H1 (cell line): ENCODE measurements at regions not wholly inside any gene's neighbourhood (a gene's known extent, or its start where the extent isn't known, plus 50 kb on each side); places are given as distances from the start of the nearest gene placed in this dataset.

Experiments used
- CTCF ChIA-PET: fragments of 300-600 bp; sonication (Branson Sonifier 250); formaldehyde crosslinking; loops from one replicate; lab custom pipeline; 2021; ENCODE audit not compliant: partially characterized antibody; lab: Charles Lee
- POLR2A ChIA-PET: fragments of 300-600 bp; sonication (Branson Sonifier 250); formaldehyde crosslinking; loops from one replicate; lab custom pipeline; 2021; ENCODE audit warnings: inconsistent platforms; ENCODE audit not compliant: partially characterized antibody; lab: Charles Lee
- DNase-seq, 2 experiments: peaks; one replicate each; pipeline versions ENCODE4 v3.0.0 to v3.0.0-alpha.2; 2010 to 2022; ENCODE audit warnings: low spot score in 2 of 2, low read depth in 1 of 2, mixed read lengths in 1 of 2
- FAIRE-seq: peaks from 2 replicates; lab custom pipeline; 2011; peaks lifted over from hg19 to GRCh38; lab: Jason Lieb, UNC
- H2AFZ ChIP-seq: 2 replicates; pipeline ENCODE4 v1.8.1; 2012; ENCODE audit warnings: low read length, inconsistent platforms
- H2AK5ac ChIP-seq: 2 replicates; pipeline ENCODE4 v1.6.1; 2013; ENCODE audit warnings: low read depth, low read length
- H2BK120ac ChIP-seq: replicated peaks from 2 replicates; pipeline ENCODE3; 2013; ENCODE audit warnings: low read depth, low read length, inconsistent platforms
- H2BK12ac ChIP-seq: 2 replicates; pipeline ENCODE4 v1.6.1; 2013; ENCODE audit warnings: low read depth, low read length
- H2BK15ac ChIP-seq: 2 replicates; pipeline ENCODE4 v1.6.1; 2013; ENCODE audit warnings: low read length
- H2BK20ac ChIP-seq: 2 replicates; pipeline ENCODE4 v1.6.1; 2013; ENCODE audit warnings: low read length
- H2BK5ac ChIP-seq: 2 replicates; pipeline ENCODE4 v1.6.1; 2013; ENCODE audit warnings: low read depth, low read length
- H3K14ac ChIP-seq: 2 replicates; pipeline ENCODE4 v1.6.1; 2013; ENCODE audit warnings: inconsistent platforms; ENCODE audit not compliant: insufficient read length
- H3K18ac ChIP-seq: 2 replicates; pipeline ENCODE4 v1.6.1; 2013; ENCODE audit warnings: low read length; ENCODE audit errors: extremely low read depth
- H3K23ac ChIP-seq: 2 replicates; pipeline ENCODE4 v1.6.1; 2013; ENCODE audit warnings: inconsistent platforms; ENCODE audit not compliant: insufficient read length
- H3K23me2 ChIP-seq: 2 replicates; pipeline ENCODE4 v1.6.1; 2013; ENCODE audit warnings: low read depth, low read length
- H3K27ac ChIP-seq: 2 replicates; pipeline ENCODE4 v1.6.1; 2011; ENCODE audit warnings: low read depth, low read length, inconsistent platforms
- H3K27me3 ChIP-seq, 4 experiments: replicated peaks in 1 of 4; 1 replicate in 1 of 4; 2 replicates in 3 of 4; pipeline versions ENCODE4 v1.6.1 to v1.8.1; 2011 to 2013; ENCODE audit warnings: low read length in 3 of 4, mild to moderate bottlenecking in 3 of 4, inconsistent platforms in 2 of 4, mixed read lengths in 2 of 4, moderate library complexity in 1 of 4; ENCODE audit not compliant: control insufficient read depth in 3 of 4, insufficient read depth in 3 of 4; ENCODE audit errors: extremely low read depth in 1 of 4
- H3K36me3 ChIP-seq, 4 experiments: 2 replicates each; pipeline versions ENCODE4 v1.6.1 to v1.8.1; 2011 to 2013; ENCODE audit warnings: mild to moderate bottlenecking in 4 of 4, low read length in 3 of 4, moderate library complexity in 2 of 4, control low read depth in 1 of 4, inconsistent platforms in 1 of 4; ENCODE audit not compliant: insufficient read depth in 4 of 4, control insufficient read depth in 2 of 4
- H3K4ac ChIP-seq: replicated peaks from 2 replicates; pipeline ENCODE3; 2013; ENCODE audit warnings: low read length, low read depth, mixed read lengths, inconsistent platforms; ENCODE audit not compliant: insufficient read length
- H3K4me1 ChIP-seq, 4 experiments: replicated peaks in 1 of 4; 1 replicate in 1 of 4; 2 replicates in 3 of 4; pipeline versions ENCODE4 v1.6.1 to v1.8.1; 2011 to 2013; ENCODE audit warnings: low read length in 3 of 4, inconsistent platforms in 2 of 4, mixed read lengths in 1 of 4; ENCODE audit not compliant: insufficient read depth in 4 of 4, control insufficient read depth in 3 of 4
- H3K4me2 ChIP-seq, 2 experiments: 2 replicates each; pipeline versions ENCODE4 v1.6.1 to v1.8.1; 2011 to 2013; ENCODE audit warnings: low read depth in 2 of 2, low read length in 2 of 2, control low read depth in 1 of 2, inconsistent platforms in 1 of 2, mild to moderate bottlenecking in 1 of 2; ENCODE audit not compliant: insufficient read depth in 1 of 2
- H3K4me3 ChIP-seq, 4 experiments: fragments of 200-600, 300-600 bp in 1 of 4; sonication (generic), shearing (Covaris generic), sonication (Bioruptor Twin) in 1 of 4; 2 replicates each; pipeline versions ENCODE4 v1.5.1 to v1.8.1; 2011 to 2016; ENCODE audit warnings: low read length in 4 of 4, low read depth in 3 of 4, control low read depth in 2 of 4, inconsistent platforms in 2 of 4, mild to moderate bottlenecking in 2 of 4, mixed read lengths in 1 of 4, moderate library complexity in 1 of 4; ENCODE audit not compliant: insufficient read depth in 2 of 4; ENCODE audit errors: extremely low read depth in 1 of 4
- H3K56ac ChIP-seq: replicated peaks from 2 replicates; pipeline ENCODE3; 2013; ENCODE audit warnings: low read depth, mild to moderate bottlenecking, mixed read lengths, low read length, inconsistent platforms; ENCODE audit not compliant: insufficient read length
- H3K79me1 ChIP-seq: 2 replicates; pipeline ENCODE4 v1.6.1; 2013; ENCODE audit warnings: low read depth, low read length, control low read depth
- H3K79me2 ChIP-seq, 2 experiments: 2 replicates each; pipeline versions ENCODE4 v1.6.1 to v1.8.1; 2012 to 2013; ENCODE audit warnings: low read length in 2 of 2, mild to moderate bottlenecking in 2 of 2, inconsistent platforms in 1 of 2; ENCODE audit not compliant: insufficient read depth in 2 of 2, control insufficient read depth in 1 of 2
- H3K9ac ChIP-seq, 4 experiments: replicated peaks in 1 of 4; 1 replicate in 1 of 4; 2 replicates in 3 of 4; pipeline versions ENCODE4 v1.6.1 to v1.8.1; 2011 to 2013; ENCODE audit warnings: low read depth in 3 of 4, low read length in 3 of 4, control low read depth in 2 of 4, mild to moderate bottlenecking in 2 of 4, moderate library complexity in 2 of 4, inconsistent platforms in 1 of 4; ENCODE audit errors: extremely low read depth in 1 of 4
- H3K9me3 ChIP-seq, 2 experiments: 2 replicates each; pipeline versions ENCODE4 v1.6.1 to v1.8.1; 2012 to 2013; ENCODE audit warnings: mild to moderate bottlenecking in 2 of 2, moderate library complexity in 2 of 2, control low read depth in 1 of 2, inconsistent platforms in 1 of 2, low read depth in 1 of 2, low read length in 1 of 2, mixed read lengths in 1 of 2; ENCODE audit not compliant: insufficient read depth in 2 of 2
- H4K20me1 ChIP-seq, 2 experiments: replicated peaks in 1 of 2; 2 replicates each; pipeline versions ENCODE3 to v1.8.1; 2011 to 2013; ENCODE audit warnings: inconsistent platforms in 2 of 2, low read length in 2 of 2, mild to moderate bottlenecking in 1 of 2; ENCODE audit not compliant: insufficient read depth in 2 of 2, control insufficient read depth in 1 of 2
- H4K5ac ChIP-seq: 2 replicates; pipeline ENCODE4 v1.6.1; 2013; ENCODE audit warnings: low read length, low read depth, mixed read lengths, inconsistent platforms; ENCODE audit not compliant: insufficient read length
- H4K8ac ChIP-seq: 2 replicates; pipeline ENCODE4 v1.8.0; 2013; ENCODE audit warnings: mild to moderate bottlenecking, moderate library complexity, low read length, inconsistent platforms; ENCODE audit not compliant: insufficient read depth; ENCODE audit errors: extremely low read depth
- H4K91ac ChIP-seq: replicated peaks from 2 replicates; pipeline ENCODE3; 2013; ENCODE audit warnings: low read length, mixed read lengths, inconsistent platforms; ENCODE audit not compliant: insufficient read length
- BCL11A ChIP-seq, 2 experiments: IDR thresholded peaks; one replicate each; pipeline ENCODE4 v1.6.1; 2011; ENCODE audit warnings: low read depth in 2 of 2, low read length in 2 of 2, mild to moderate bottlenecking in 2 of 2
- CHD1 ChIP-seq: IDR thresholded peaks from 2 replicates; pipeline ENCODE4 v1.6.1; 2012; ENCODE audit warnings: low read depth, low read length, improper control_type of control experiment
- CREB1 ChIP-seq: IDR thresholded peaks from 2 replicates; pipeline ENCODE4 v1.6.1; 2012; ENCODE audit warnings: inconsistent platforms
- EGR1 ChIP-seq: IDR thresholded peaks from 2 replicates; pipeline ENCODE4 v1.6.1; 2011; ENCODE audit warnings: low read depth, low read length, borderline replicate concordance
- HDAC2 ChIP-seq, 2 experiments: fragments of 300-600 bp in 1 of 2; sonication (generic) in 1 of 2; IDR thresholded peaks; 2 replicates each; pipeline ENCODE4 v1.6.1; 2011 to 2012; ENCODE audit warnings: low read depth in 2 of 2, low read length in 2 of 2, mild to moderate bottlenecking in 2 of 2, moderate library complexity in 2 of 2, borderline replicate concordance in 1 of 2, inconsistent platforms in 1 of 2
- KDM1A ChIP-seq: fragments of 200-600, 300-600 bp; sonication (generic); IDR thresholded peaks from 2 replicates; pipeline ENCODE4 v1.7.1; 2016; ENCODE audit warnings: mild to moderate bottlenecking, low read length, borderline replicate concordance
- MAX ChIP-seq: IDR thresholded peaks from 2 replicates; pipeline ENCODE4 v1.6.1; 2012; ENCODE audit warnings: inconsistent platforms
- NANOG ChIP-seq: IDR thresholded peaks from 2 replicates; pipeline ENCODE4 v1.6.1; 2011; ENCODE audit warnings: low read length, low read depth, mild to moderate bottlenecking, inconsistent platforms; ENCODE audit not compliant: insufficient read depth, poor library complexity, severe bottlenecking
- POLR2A ChIP-seq, 2 experiments: IDR thresholded peaks; 1 replicate in 1 of 2; 2 replicates in 1 of 2; pipeline ENCODE4 v1.6.1; 2011; ENCODE audit warnings: low read depth in 2 of 2, low read length in 2 of 2, mild to moderate bottlenecking in 2 of 2; ENCODE audit errors: control extremely low read depth in 1 of 2
- SIX5 ChIP-seq: IDR thresholded peaks from 2 replicates; pipeline ENCODE4 v1.6.1; 2011; ENCODE audit warnings: mild to moderate bottlenecking, low read depth, low read length
- SP1 ChIP-seq: IDR thresholded peaks from 2 replicates; pipeline ENCODE4 v1.6.1; 2011; ENCODE audit warnings: low read depth, low read length
- TAF1 ChIP-seq: IDR thresholded peaks from 2 replicates; pipeline ENCODE4 v1.6.1; 2011; ENCODE audit warnings: mild to moderate bottlenecking, low read depth, low read length
- WGBS, 2 experiments: shearing (Covaris generic) in 1 of 2; methylation state at CpG; one replicate each; pipeline versions ENCODE4 v1.1.6 to v1.1.7; 2013 to 2015; ENCODE audit warnings: low lambda C conversion rate in 2 of 2, mixed read lengths in 2 of 2, inconsistent platforms in 1 of 2, low coverage in 1 of 2, missing lambda C conversion rate in 1 of 2; ENCODE audit not compliant: insufficient replicate concordance in 2 of 2, insufficient coverage in 1 of 2, insufficient read length in 1 of 2; ENCODE audit errors: extremely low coverage in 1 of 2, missing lambda C conversion rate in 1 of 2; 5-methylcytosine and 5-hydroxymethylcytosine counted together

GRCh38 chr22:48545987-48546386 is 1281.7 kb downstream of the BRD1 start:
- DNase-seq: no peak
- H3K4ac ChIP-seq: no peak overlapping the region
- peaks cover 0 to 31% of the 10 kb centered on the region in 2 experiments for H4K20me1 ChIP-seq
- H3K4me3 ChIP-seq: no peak overlapping the region
- H4K91ac ChIP-seq: no peak overlapping the region
- ChIA-PET CTCF (interaction anchor here (1.2 to 2.2 kb wide), 2 partner anchors 8 to 53 kb away, joined by 3 to 5 read pairs; no protein-coding TSS in a partner anchor), POLR2A (no interaction called here)
- H3K18ac ChIP-seq: no peak overlapping the region
- H2AFZ ChIP-seq: no peak overlapping the region
- H3K23me2 ChIP-seq: peaks cover 10% of the 10 kb centered on the region; the same call in 1 of the 2 replicates
- no peaks in the 10 kb centered on the region for H3K9me3 ChIP-seq
- no peak overlapping the region for H3K56ac ChIP-seq
- H3K4me2 ChIP-seq: no peak overlapping the region
- H2AK5ac ChIP-seq: no peak overlapping the region
- no peak overlapping the region for H3K23ac ChIP-seq
- FAIRE-seq: no peak
- H3K9ac ChIP-seq: no peak overlapping the region
- H3K27ac ChIP-seq: no peak overlapping the region
- no peak for TF ChIP-seq CHD1
- no peak for TF ChIP-seq EGR1
- no peak for TF ChIP-seq CREB1
- TF ChIP-seq BCL11A (IDR thresholded peaks at IDR 0.05; ENCODE audit: low read depth in 2 of 2, low read length in 2 of 2): no peak
- no peak for TF ChIP-seq NANOG
- no peak for TF ChIP-seq HDAC2 (IDR thresholded peaks at IDR 0.05; ENCODE audit: borderline replicate concordance in 1 of 2, low read depth in 2 of 2, low read length in 2 of 2)
- TF ChIP-seq MAX: no peak
- TF ChIP-seq SIX5: no peak
- TF ChIP-seq POLR2A (IDR thresholded peaks at IDR 0.05; ENCODE audit: control extremely low read depth in 1 of 2, low read depth in 2 of 2, low read length in 2 of 2): no peak
- TF ChIP-seq TAF1: no peak
- TF ChIP-seq KDM1A: no peak
- TF ChIP-seq SP1: no peak
- H4K8ac ChIP-seq: 0 out of 2 replicates have a peak overlapping the region, but pooled peaks have one; percentile 35
- no peaks in the 10 kb centered on the region; a peak in 1 of 7 replicates for H3K27me3 ChIP-seq
- H3K4me1 ChIP-seq: 0 out of 7 replicates have a peak, but pooled peaks cover 0 to 2% (median 0%) of the 10 kb centered on the region in 4 experiments
- no peak overlapping the region for H3K14ac ChIP-seq
- WGBS, 2 experiments: 89% methylated on average over 15 of the region's 18 CpGs; no CpG with 5 or more reads in 1 of the 2 experiments
- H2BK12ac ChIP-seq: no peak overlapping the region
- H2BK5ac ChIP-seq: no peak overlapping the region
- no peaks in the 10 kb centered on the region for H3K36me3 ChIP-seq
- no peak overlapping the region for H2BK20ac ChIP-seq
- no peak overlapping the region for H2BK15ac ChIP-seq
- H3K79me2 ChIP-seq: no peaks in the 10 kb centered on the region; a peak in 1 of 4 replicates
- H2BK120ac ChIP-seq: no peak overlapping the region
- H3K79me1 ChIP-seq: peaks cover 17% of the 10 kb centered on the region
- H4K5ac ChIP-seq: no peak overlapping the region
